SK-N-SH treated with all-trans-retinoic acid at 6 μM for 48 hours (cell line): ENCODE measurements at regions not wholly inside any gene's neighbourhood (a gene's known extent, or its start where the extent isn't known, plus 50 kb on each side); places are given as distances from the start of the nearest gene placed in this dataset.

Source experiments
- ATAC-seq: fragments of 200-7000 bp; cut with Tn5 transposase; 3 replicates; pipeline ENCODE4 v1.9.1; 2020; ENCODE audit warnings: mild to moderate bottlenecking, moderate library complexity
- BACH2 ChIP-seq: fragments of 250-450 bp; sonication (Bioruptor Pico); IDR thresholded peaks from 2 replicates; pipeline ENCODE4 v1.9.0; 2021; ENCODE audit warnings: mild to moderate bottlenecking, borderline replicate concordance
- CSDC2 ChIP-seq: fragments of 250-450 bp; sonication (Bioruptor Pico); IDR thresholded peaks from 2 replicates; pipeline ENCODE4 v1.5.0; 2020; ENCODE audit warnings: mild to moderate bottlenecking, moderate library complexity
- CSRNP3 ChIP-seq: fragments of 250-450 bp; sonication (Bioruptor Pico); IDR thresholded peaks from 2 replicates; pipeline ENCODE4 v1.5.1; 2021; ENCODE audit warnings: mild to moderate bottlenecking, moderate library complexity
- ESRRG ChIP-seq: fragments of 250-450 bp; sonication (Bioruptor Pico); IDR thresholded peaks from 2 replicates; pipeline ENCODE4 v1.6.1; 2021; ENCODE audit warnings: mild to moderate bottlenecking
- GLIS3 ChIP-seq: fragments of 250-450 bp; sonication (Bioruptor Pico); IDR thresholded peaks from 2 replicates; pipeline ENCODE4 v1.5.0; 2020; ENCODE audit warnings: mild to moderate bottlenecking, moderate library complexity
- ISL1 ChIP-seq: fragments of 250-450 bp; sonication (Bioruptor Pico); IDR thresholded peaks from 2 replicates; pipeline ENCODE4 v2.1.2; 2022; ENCODE audit warnings: mild to moderate bottlenecking, moderate library complexity
- OSR1 ChIP-seq: fragments of 250-450 bp; sonication (Bioruptor Pico); IDR thresholded peaks from 2 replicates; pipeline ENCODE4 v1.8.0; 2022; ENCODE audit warnings: moderate library complexity, mild to moderate bottlenecking, inconsistent platforms
- PATZ1 ChIP-seq: fragments of 250-450 bp; sonication (Bioruptor Pico); IDR thresholded peaks from 2 replicates; pipeline ENCODE4 v1.8.0; 2020; ENCODE audit warnings: mild to moderate bottlenecking, moderate library complexity, borderline replicate concordance
- POU6F1 ChIP-seq: fragments of 250-450 bp; sonication (Bioruptor Pico); IDR thresholded peaks from 2 replicates; pipeline ENCODE4 v1.8.0; 2021; ENCODE audit warnings: low read depth, mild to moderate bottlenecking, moderate library complexity, borderline replicate concordance
- PPARA ChIP-seq: fragments of 250-450 bp; sonication (Bioruptor Pico); IDR thresholded peaks from 2 replicates; pipeline ENCODE4 v1.5.0; 2020; ENCODE audit warnings: mild to moderate bottlenecking, borderline replicate concordance
- SNAI2 ChIP-seq: fragments of 250-450 bp; sonication (Bioruptor Pico); IDR thresholded peaks from 2 replicates; pipeline ENCODE4 v1.5.0; 2020; ENCODE audit warnings: mild to moderate bottlenecking, moderate library complexity
- TCF4 ChIP-seq: fragments of 250-450 bp; sonication (Bioruptor Pico); IDR thresholded peaks from 2 replicates; pipeline ENCODE4 v1.8.0; 2021; ENCODE audit warnings: mild to moderate bottlenecking, moderate library complexity, borderline replicate concordance
- TOX ChIP-seq: fragments of 250-450 bp; sonication (Bioruptor Pico); IDR thresholded peaks from 2 replicates; pipeline ENCODE4 v1.8.0; 2021; ENCODE audit warnings: mild to moderate bottlenecking, moderate library complexity, borderline replicate concordance
- TSHZ2 ChIP-seq: fragments of 250-450 bp; sonication (Bioruptor Pico); IDR thresholded peaks from 2 replicates; pipeline ENCODE4 v1.5.0; 2020; ENCODE audit warnings: mild to moderate bottlenecking, moderate library complexity
- ZC3H10 ChIP-seq: fragments of 250-450 bp; sonication (Bioruptor Pico); IDR thresholded peaks from 2 replicates; pipeline ENCODE4 v1.5.1; 2021; ENCODE audit warnings: mild to moderate bottlenecking, moderate library complexity
- ZFP3 ChIP-seq: fragments of 250-450 bp; sonication (Bioruptor Pico); IDR thresholded peaks from 2 replicates; pipeline ENCODE4 v1.5.0; 2020; ENCODE audit warnings: mild to moderate bottlenecking, moderate library complexity
- ZFP30 ChIP-seq: fragments of 450-650 bp; formaldehyde crosslinking; IDR thresholded peaks from 2 replicates; pipeline ENCODE4 v1.5.0; 2022; ENCODE audit warnings: mild to moderate bottlenecking, moderate library complexity
- ZNF70 ChIP-seq: fragments of 450-650 bp; formaldehyde crosslinking; IDR thresholded peaks from 2 replicates; pipeline ENCODE4 v1.5.0; 2020; ENCODE audit warnings: mild to moderate bottlenecking, moderate library complexity
- ZNF8 ChIP-seq: fragments of 450-650 bp; formaldehyde crosslinking; IDR thresholded peaks from 2 replicates; pipeline ENCODE4 v1.5.0; 2020; ENCODE audit warnings: mild to moderate bottlenecking, moderate library complexity
- TF ChIP-seq, protein P1 (sequence below): fragments of 250-450 bp; sonication (Bioruptor Pico); IDR thresholded peaks from 2 replicates; pipeline ENCODE4 v1.5.1; 2020; ENCODE audit warnings: low read depth, mild to moderate bottlenecking, moderate library complexity

GRCh38 chr10:33542752-33543505 is 208.5 kb upstream of the NRP1 start:
- ATAC-seq = no peak
- no peak for TF ChIP-seq TCF4 (CRISPR knock-in tag)
- no peak for TF ChIP-seq ESRRG (CRISPR knock-in tag)
- no peak for TF ChIP-seq POU6F1 (CRISPR knock-in tag)
- TF ChIP-seq, protein P1, sequence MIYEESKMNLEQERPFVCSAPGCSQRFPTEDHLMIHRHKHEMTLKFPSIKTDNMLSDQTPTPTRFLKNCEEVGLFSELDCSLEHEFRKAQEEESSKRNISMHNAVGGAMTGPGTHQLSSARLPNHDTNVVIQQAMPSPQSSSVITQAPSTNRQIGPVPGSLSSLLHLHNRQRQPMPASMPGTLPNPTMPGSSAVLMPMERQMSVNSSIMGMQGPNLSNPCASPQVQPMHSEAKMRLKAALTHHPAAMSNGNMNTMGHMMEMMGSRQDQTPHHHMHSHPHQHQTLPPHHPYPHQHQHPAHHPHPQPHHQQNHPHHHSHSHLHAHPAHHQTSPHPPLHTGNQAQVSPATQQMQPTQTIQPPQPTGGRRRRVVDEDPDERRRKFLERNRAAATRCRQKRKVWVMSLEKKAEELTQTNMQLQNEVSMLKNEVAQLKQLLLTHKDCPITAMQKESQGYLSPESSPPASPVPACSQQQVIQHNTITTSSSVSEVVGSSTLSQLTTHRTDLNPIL (CRISPR knock-in tag) = no peak
- TF ChIP-seq TSHZ2 = no peak
- no peak for TF ChIP-seq ZC3H10 (CRISPR knock-in tag)

GRCh38 chr10:33539116-33539515 is 204.6 kb upstream of the NRP1 start:
- TF ChIP-seq TOX (CRISPR knock-in tag) (no peak), TSHZ2 (no peak), TCF4 (CRISPR knock-in tag) (no peak), ISL1 (CRISPR knock-in tag) (no peak), BACH2 (CRISPR knock-in tag) (no peak), ZFP3 (CRISPR knock-in tag) (no peak), ZNF70 (CRISPR knock-in tag) (no peak), PPARA (CRISPR knock-in tag) (no peak), OSR1 (CRISPR knock-in tag) (no peak), CSDC2 (no peak), CSRNP3 (no peak), POU6F1 (CRISPR knock-in tag) (no peak), SNAI2 (CRISPR knock-in tag) (no peak), ZNF8 (CRISPR knock-in tag) (no peak), PATZ1 (no peak), GLIS3 (no peak), ZFP30 (no peak)
- TF ChIP-seq, protein P1 (CRISPR knock-in tag) = no peak
- no peak for ATAC-seq
